Type B pancreatic cell (in vitro differentiated cells): ENCODE measurements at regions not wholly inside any gene's neighbourhood (a gene's known extent, or its start where the extent isn't known, plus 50 kb on each side); places are given as distances from the start of the nearest gene placed in this dataset.

Experiments
- DNase-seq: peaks from one replicate; pipeline ENCODE4 v3.0.0; 2021; ENCODE audit warnings: mixed read lengths; ENCODE audit not compliant: unreplicated experiment; ENCODE audit errors: extremely low spot score
- H3K27ac Mint-ChIP-seq: 2 replicates; pipeline ENCODE4 v1.8.0; 2021; ENCODE audit warnings: mild to moderate bottlenecking, mixed read lengths
- H3K27me3 Mint-ChIP-seq: 2 replicates; pipeline ENCODE4 v1.8.0; 2021; ENCODE audit warnings: mixed read lengths
- H3K36me3 Mint-ChIP-seq: 2 replicates; pipeline ENCODE4 v1.8.0; 2021; ENCODE audit warnings: mixed read lengths
- H3K4me1 Mint-ChIP-seq: one replicate; pipeline ENCODE4 v1.8.0; 2021; ENCODE audit warnings: mixed read lengths; ENCODE audit not compliant: unreplicated experiment
- H3K4me3 Mint-ChIP-seq: 2 replicates; pipeline ENCODE4 v1.8.0; 2021; ENCODE audit warnings: mild to moderate bottlenecking, mixed read lengths
- H3K9me3 Mint-ChIP-seq: 2 replicates; pipeline ENCODE4 v1.8.0; 2021; ENCODE audit warnings: mixed read lengths
- CTCF ChIP-seq: fragments of 200-600 bp; sonication (generic); conservative IDR thresholded peaks from 2 replicates; pipeline ENCODE4 v1.5.0; 2021; ENCODE audit warnings: antibody characterized with exemption, mild to moderate bottlenecking

GRCh38 chr6:92577077-92577719, 842.2 kb downstream of the EPHA7 start:
- no peaks in the 10 kb centered on the region for H3K9me3 Mint-ChIP-seq
- no peak for TF ChIP-seq CTCF
- H3K4me3 Mint-ChIP-seq = no peak overlapping the region
- H3K4me1 Mint-ChIP-seq = no peaks in the 10 kb centered on the region
- no peaks in the 10 kb centered on the region for H3K27me3 Mint-ChIP-seq
- H3K36me3 Mint-ChIP-seq = no peaks in the 10 kb centered on the region
- no peak overlapping the region for H3K27ac Mint-ChIP-seq
- DNase-seq = no peak

- H3K27me3 Mint-ChIP-seq = no peaks in the 10 kb centered on the region
- no peak overlapping the region for H3K27ac Mint-ChIP-seq
- H3K36me3 Mint-ChIP-seq = no peaks in the 10 kb centered on the region
- no peaks in the 10 kb centered on the region for H3K9me3 Mint-ChIP-seq
- H3K4me1 Mint-ChIP-seq = no peaks in the 10 kb centered on the region
- no peak for TF ChIP-seq CTCF
- DNase-seq = no peak
- H3K4me3 Mint-ChIP-seq = no peak overlapping the region
Observed at GRCh38 chr6:92568541-92568940, 850.8 kb downstream of the EPHA7 start.

GRCh38 chr6:92566632-92567031, 852.7 kb downstream of the EPHA7 start:
- Mint-ChIP-seq H3K27ac (no peak overlapping the region), H3K36me3 (no peaks in the 10 kb centered on the region), H3K4me1 (no peaks in the 10 kb centered on the region), H3K27me3 (no peaks in the 10 kb centered on the region), H3K4me3 (no peak overlapping the region), H3K9me3 (no peaks in the 10 kb centered on the region)
- TF ChIP-seq CTCF = no peak
- DNase-seq = no peak

GRCh38 chr6:92564376-92564775, 855.0 kb downstream of the EPHA7 start:
- DNase-seq = no peak
- Mint-ChIP-seq H3K27ac (no peak overlapping the region), H3K27me3 (no peaks in the 10 kb centered on the region), H3K4me1 (no peaks in the 10 kb centered on the region), H3K36me3 (no peaks in the 10 kb centered on the region), H3K9me3 (peaks cover 3% of the 10 kb centered on the region), H3K4me3 (no peak overlapping the region)
- no peak for TF ChIP-seq CTCF

- DNase-seq = no peak
- H3K4me3 Mint-ChIP-seq = no peak overlapping the region
- no peaks in the 10 kb centered on the region for H3K36me3 Mint-ChIP-seq
- H3K4me1 Mint-ChIP-seq = no peaks in the 10 kb centered on the region
- no peak for TF ChIP-seq CTCF
- H3K9me3 Mint-ChIP-seq = peaks cover 3% of the 10 kb centered on the region
- H3K27ac Mint-ChIP-seq = no peak overlapping the region
- H3K27me3 Mint-ChIP-seq = no peaks in the 10 kb centered on the region
Observed at GRCh38 chr6:92559611-92560010, 859.7 kb downstream of the EPHA7 start.

GRCh38 chr6:92559003-92559402, 860.4 kb downstream of the EPHA7 start:
- Mint-ChIP-seq H3K27me3 (no peaks in the 10 kb centered on the region), H3K4me1 (no peaks in the 10 kb centered on the region), H3K27ac (no peak overlapping the region), H3K9me3 (peaks cover 3% of the 10 kb centered on the region), H3K4me3 (no peak overlapping the region), H3K36me3 (no peaks in the 10 kb centered on the region)
- TF ChIP-seq CTCF = no peak
- no peak for DNase-seq
